ENCODE measurements at regions not wholly inside any gene's neighbourhood (a gene's known extent, or its start where the extent isn't known, plus 50 kb on each side); places are given as distances from the start of the nearest gene placed in this dataset.
"Not testable (repeated sequence)": the region's sequence is repeated elsewhere in the genome, so short reads cannot be mapped to it uniquely, and the experiment has no call there.

- no peaks in the 10 kb centered on the region for H3K9me3 ChIP-seq
- no peak for DNase-seq
- H3K27ac ChIP-seq, result no peak overlapping the region
- TF ChIP-seq CTCF (IDR thresholded peaks at IDR 0.05) (no peak), POLR2A (IDR thresholded peaks at IDR 0.05) (no peak)
- H3K36me3 ChIP-seq, result no peaks in the 10 kb centered on the region
- no peak overlapping the region for H3K4me3 ChIP-seq
- H3K4me1 ChIP-seq, result no peaks in the 10 kb centered on the region
- no peaks in the 10 kb centered on the region for H3K27me3 ChIP-seq
Observed at GRCh38 chr6:43886717-43887339, 116.8 kb downstream of the VEGFA start.

GRCh38 chr6:43886067-43886461, 116.1 kb downstream of the VEGFA start:
- Histone ChIP-seq H3K27me3 (no peaks in the 10 kb centered on the region), H3K36me3 (no peaks in the 10 kb centered on the region), H3K4me3 (no peak overlapping the region), H3K27ac (no peak overlapping the region), H3K9me3 (no peaks in the 10 kb centered on the region), H3K4me1 (no peaks in the 10 kb centered on the region)
- no peak for DNase-seq
- no peak for TF ChIP-seq POLR2A (IDR thresholded peaks at IDR 0.05)
- no peak for TF ChIP-seq CTCF (IDR thresholded peaks at IDR 0.05)

- Histone ChIP-seq H3K9me3 (no peaks in the 10 kb centered on the region), H3K4me3 (no peak overlapping the region), H3K27me3 (no peaks in the 10 kb centered on the region), H3K27ac (no peak overlapping the region), H3K36me3 (no peaks in the 10 kb centered on the region), H3K4me1 (no peaks in the 10 kb centered on the region)
- TF ChIP-seq CTCF (IDR thresholded peaks at IDR 0.05) (no peak), POLR2A (IDR thresholded peaks at IDR 0.05) (no peak)
- no peak for DNase-seq
Observed at GRCh38 chr6:43885399-43886066, 115.5 kb downstream of the VEGFA start.

- H3K27ac ChIP-seq, result no peak overlapping the region
- DNase-seq, result no peak
Observed at GRCh38 chr6:43884652-43885022, 114.6 kb downstream of the VEGFA start.

GRCh38 chr6:43883847-43884651, 114.0 kb downstream of the VEGFA start:
- Histone ChIP-seq H3K27ac (no peak overlapping the region), H3K4me3 (no peak overlapping the region), H3K36me3 (no peaks in the 10 kb centered on the region), H3K4me1 (no peaks in the 10 kb centered on the region), H3K9me3 (no peaks in the 10 kb centered on the region), H3K27me3 (no peaks in the 10 kb centered on the region)
- TF ChIP-seq CTCF (IDR thresholded peaks at IDR 0.05) (no peak), POLR2A (IDR thresholded peaks at IDR 0.05) (no peak)
- DNase-seq, result no peak

More at GRCh38 chr6:43884652-43885022, 114.6 kb downstream of the VEGFA start:
- no peaks in the 10 kb centered on the region for H3K36me3 ChIP-seq
- no peak for TF ChIP-seq CTCF (IDR thresholded peaks at IDR 0.05)
- H3K4me3 ChIP-seq, result no peak overlapping the region
- no peaks in the 10 kb centered on the region for H3K4me1 ChIP-seq
- H3K27me3 ChIP-seq, result no peaks in the 10 kb centered on the region
- H3K9me3 ChIP-seq, result no peaks in the 10 kb centered on the region

GRCh38 chr6:43882690-43883448, 112.9 kb downstream of the VEGFA start:
- not testable (repeated sequence) for H3K27me3 ChIP-seq, H3K27ac ChIP-seq, DNase-seq, H3K4me3 ChIP-seq, H3K4me1 ChIP-seq, H3K36me3 ChIP-seq, H3K9me3 ChIP-seq
